Astrocyte of the cerebellum (primary cell): ENCODE measurements at regions not wholly inside any gene's neighbourhood (a gene's known extent, or its start where the extent isn't known, plus 50 kb on each side); places are given as distances from the start of the nearest gene placed in this dataset.
A peak's percentile ranks its signal among the peaks of the same experiment; 100 is the strongest.

Experiments used
- DNase-seq: peaks from one replicate; pipeline ENCODE4 v3.0.0-alpha.2; 2011; ENCODE audit warnings: low read depth
- H3K4me3 ChIP-seq: 2 replicates; pipeline ENCODE4 v1.5.1; 2011; ENCODE audit warnings: mild to moderate bottlenecking, low read depth, low read length, moderate library complexity
- in situ Hi-C: cut with HindIII; loops from 2 replicates; pipeline ENCODE4 v1.10.0; 2017; ENCODE audit warnings: low sequenced_read_pairs
- TF ChIP-seq, protein P1 (sequence below): IDR thresholded peaks from 2 replicates; pipeline ENCODE4 v1.5.1; 2012; ENCODE audit warnings: low read length, low read depth, moderate library complexity, mild to moderate bottlenecking; ENCODE audit errors: missing control alignments

DNA sequence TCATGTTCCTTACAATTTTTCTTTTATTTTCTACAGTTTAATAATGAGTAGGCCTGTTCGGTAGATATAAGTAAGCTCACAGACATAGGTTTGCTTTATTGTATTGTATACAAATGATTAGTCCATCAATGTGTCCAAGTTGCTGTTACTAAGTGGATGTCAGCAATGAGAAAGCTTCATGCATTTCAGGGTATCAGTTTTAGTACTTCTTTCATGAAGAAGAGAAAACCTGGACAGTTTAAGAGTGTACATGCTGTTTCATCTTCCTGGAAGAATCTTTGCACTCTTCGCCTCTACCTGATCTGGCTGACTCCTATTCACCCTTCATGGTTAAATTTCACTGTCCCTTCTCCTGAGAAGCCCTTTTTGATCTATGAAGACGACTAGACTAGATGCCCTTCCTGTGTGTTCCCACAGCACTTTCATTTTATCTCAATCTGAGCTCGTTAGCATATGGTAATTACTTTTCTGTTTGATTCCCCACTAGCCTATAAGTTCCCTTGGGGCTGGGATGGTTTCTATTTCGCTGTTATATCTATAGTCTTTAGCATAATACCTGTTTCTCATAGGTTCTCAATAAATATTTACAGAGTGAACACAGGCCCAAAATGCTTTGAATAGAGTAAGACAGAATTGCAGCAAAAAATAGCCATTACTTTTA, 70.7 kb downstream of the CETN3 start:
- TF ChIP-seq, protein P1, sequence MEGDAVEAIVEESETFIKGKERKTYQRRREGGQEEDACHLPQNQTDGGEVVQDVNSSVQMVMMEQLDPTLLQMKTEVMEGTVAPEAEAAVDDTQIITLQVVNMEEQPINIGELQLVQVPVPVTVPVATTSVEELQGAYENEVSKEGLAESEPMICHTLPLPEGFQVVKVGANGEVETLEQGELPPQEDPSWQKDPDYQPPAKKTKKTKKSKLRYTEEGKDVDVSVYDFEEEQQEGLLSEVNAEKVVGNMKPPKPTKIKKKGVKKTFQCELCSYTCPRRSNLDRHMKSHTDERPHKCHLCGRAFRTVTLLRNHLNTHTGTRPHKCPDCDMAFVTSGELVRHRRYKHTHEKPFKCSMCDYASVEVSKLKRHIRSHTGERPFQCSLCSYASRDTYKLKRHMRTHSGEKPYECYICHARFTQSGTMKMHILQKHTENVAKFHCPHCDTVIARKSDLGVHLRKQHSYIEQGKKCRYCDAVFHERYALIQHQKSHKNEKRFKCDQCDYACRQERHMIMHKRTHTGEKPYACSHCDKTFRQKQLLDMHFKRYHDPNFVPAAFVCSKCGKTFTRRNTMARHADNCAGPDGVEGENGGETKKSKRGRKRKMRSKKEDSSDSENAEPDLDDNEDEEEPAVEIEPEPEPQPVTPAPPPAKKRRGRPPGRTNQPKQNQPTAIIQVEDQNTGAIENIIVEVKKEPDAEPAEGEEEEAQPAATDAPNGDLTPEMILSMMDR = no peak
- DNase-seq = no peak
- no peak overlapping the region for H3K4me3 ChIP-seq
- in situ Hi-C loops = no loop called here

DNA sequence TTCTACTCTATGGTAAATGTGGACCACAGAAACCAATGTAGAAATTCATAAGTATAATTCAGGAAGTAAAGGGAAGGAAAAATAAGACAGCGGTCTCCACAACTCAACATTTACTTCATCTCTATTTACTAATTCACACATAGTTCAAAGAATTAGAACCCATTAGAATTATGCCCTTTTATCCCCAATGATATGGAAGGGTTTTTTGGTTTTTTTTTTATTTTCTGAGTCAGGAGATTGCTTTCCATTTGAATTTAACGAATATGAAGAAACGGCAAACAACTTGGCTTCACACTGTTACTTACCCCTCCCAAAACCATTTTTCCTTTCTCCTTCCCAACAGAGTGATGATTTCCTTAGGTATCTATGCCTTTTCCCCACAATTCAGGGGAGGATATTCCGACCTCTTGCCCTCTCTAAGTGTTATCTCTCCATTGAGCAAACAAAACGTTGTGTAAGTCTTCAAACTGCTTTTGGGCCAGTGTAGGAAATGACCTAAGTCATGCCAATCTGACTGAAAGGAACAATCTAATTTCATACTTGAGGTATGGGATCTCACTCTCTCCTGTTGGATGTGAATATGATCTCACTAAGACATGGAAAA, 72.0 kb downstream of the CETN3 start:
- DNase-seq = no peak
- in situ Hi-C loops = no loop called here
- TF ChIP-seq, protein P1 = no peak
- H3K4me3 ChIP-seq = no peak overlapping the region

DNA sequence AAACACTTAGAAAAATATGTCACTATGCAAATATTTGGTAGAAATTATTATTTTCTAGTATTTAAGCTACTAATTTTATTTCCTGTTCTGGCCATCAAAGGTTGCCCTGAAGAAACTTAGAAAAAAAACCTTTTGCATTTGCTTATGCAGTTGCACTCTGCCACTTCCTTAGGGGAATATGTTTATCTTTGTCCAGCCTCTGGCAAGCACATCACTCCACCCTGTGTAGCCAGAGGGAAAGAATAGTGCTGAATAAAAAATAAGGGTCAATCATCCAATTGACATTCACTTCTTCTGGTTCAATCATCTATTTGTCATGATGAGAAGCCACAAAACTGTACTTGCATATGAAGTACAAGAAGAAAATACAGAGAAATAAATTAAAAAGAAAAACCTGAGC, 72.8 kb downstream of the CETN3 start:
- in situ Hi-C loops = no loop called here
- TF ChIP-seq, protein P1 = no peak
- DNase-seq = no peak
- H3K4me3 ChIP-seq = no peak overlapping the region

- H3K4me3 ChIP-seq = no peak overlapping the region
- in situ Hi-C loops = no loop called here
- DNase-seq = peak; percentile 11
- TF ChIP-seq, protein P1 = no peak
Observed at GRCh38 chr5:90334741-90335140, 74.8 kb downstream of the CETN3 start.

DNA sequence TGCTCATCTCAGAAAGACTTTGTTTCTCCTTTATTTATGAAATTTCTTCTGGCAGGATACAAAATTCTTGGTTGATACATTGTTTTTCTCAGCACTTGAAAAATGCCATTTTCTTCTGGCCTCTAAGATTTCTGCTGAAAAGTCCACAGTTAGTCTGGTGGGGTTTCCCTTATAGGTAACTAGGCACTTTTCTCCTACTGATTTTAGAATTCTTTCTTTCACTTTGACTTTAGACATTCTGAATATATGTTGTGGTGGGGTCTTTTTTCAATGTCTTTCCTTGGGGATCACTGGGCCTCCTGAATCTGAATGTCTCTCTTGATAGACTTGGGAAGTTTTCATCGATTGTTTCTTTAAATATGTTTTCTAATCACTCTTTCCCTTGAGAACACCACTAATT, 79.6 kb downstream of the CETN3 start:
- in situ Hi-C loops = no loop called here
- H3K4me3 ChIP-seq = no peak overlapping the region
- TF ChIP-seq, protein P1 = no peak
- no peak for DNase-seq

DNA sequence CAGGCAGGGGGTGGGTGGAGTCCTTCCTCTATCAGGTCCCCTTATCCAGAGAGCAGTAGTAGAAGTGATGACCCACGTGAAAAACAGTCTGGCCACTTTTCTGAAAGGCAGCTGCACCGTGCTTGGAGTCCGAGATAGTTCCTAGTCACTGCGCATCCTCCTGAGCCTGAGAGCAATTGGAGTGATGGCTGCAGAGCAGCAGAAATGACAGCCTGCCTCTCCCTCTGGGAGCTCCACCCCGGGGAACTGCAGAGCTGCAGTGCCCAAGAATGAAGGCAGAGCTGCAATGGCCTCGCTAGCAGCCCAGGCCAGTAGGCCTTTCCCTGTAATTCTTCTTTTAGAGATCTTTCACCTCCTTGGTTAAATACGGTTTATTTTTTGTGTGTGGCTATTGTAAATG, 82.6 kb downstream of the CETN3 start:
- no peak for DNase-seq
- TF ChIP-seq, protein P1 = no peak
- in situ Hi-C loops = no loop called here
- no peak overlapping the region for H3K4me3 ChIP-seq
